AG04449 (cell line): ENCODE measurements at regions not wholly inside any gene's neighbourhood (a gene's known extent, or its start where the extent isn't known, plus 50 kb on each side); places are given as distances from the start of the nearest gene placed in this dataset.
A peak's percentile ranks its signal among the peaks of the same experiment; 100 is the strongest.

Experiments used
- CTCF ChIA-PET: fragments of 350-600 bp; formaldehyde crosslinking; extraction: SDS; loops from one replicate; lab custom pipeline; 2021; ENCODE audit warnings: antibody characterized with exemption; lab: Yijun Ruan, JAX
- POLR2A ChIA-PET: fragments of 400-600, 350-600 bp; formaldehyde crosslinking; extraction: SDS; loops from one replicate; lab custom pipeline; 2020; ENCODE audit warnings: antibody characterized with exemption, inconsistent platforms; lab: Yijun Ruan, JAX
- DNase-seq: peaks from one replicate; pipeline ENCODE4 v3.0.0-alpha.2; 2010; ENCODE audit warnings: low read depth, low spot score
- H3K4me3 ChIP-seq: 2 replicates; pipeline ENCODE4 v1.5.1; 2011; ENCODE audit warnings: low read depth, mild to moderate bottlenecking, control low read depth, low read length
- TF ChIP-seq, protein P1 (sequence below): IDR thresholded peaks from one replicate; pipeline ENCODE4 v1.5.1; 2011; ENCODE audit warnings: mild to moderate bottlenecking, moderate library complexity, low read length, control low read depth, inconsistent platforms; ENCODE audit not compliant: insufficient read depth; ENCODE audit errors: missing control alignments

DNA sequence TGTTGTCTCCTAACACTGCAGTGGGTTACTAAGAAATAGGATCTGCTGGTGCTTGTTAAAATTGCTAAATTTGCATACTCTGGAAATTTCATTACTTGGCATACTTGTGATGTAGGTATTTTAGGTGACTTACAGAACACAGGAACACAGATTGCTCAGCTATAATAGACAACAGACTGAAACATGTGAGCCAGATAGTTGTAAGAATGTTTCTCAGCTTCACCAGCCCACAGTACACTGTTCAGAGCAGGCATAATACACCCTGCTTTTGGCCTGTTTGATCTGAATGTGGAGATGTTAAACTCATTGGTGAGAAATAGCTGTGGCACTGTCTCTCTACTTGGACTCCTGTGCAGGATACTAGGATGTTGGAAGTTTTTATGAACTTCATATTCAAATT is 275.7 kb downstream of the CSNK1G3 start:
- H3K4me3 ChIP-seq, result no peak overlapping the region
- TF ChIP-seq, protein P1, sequence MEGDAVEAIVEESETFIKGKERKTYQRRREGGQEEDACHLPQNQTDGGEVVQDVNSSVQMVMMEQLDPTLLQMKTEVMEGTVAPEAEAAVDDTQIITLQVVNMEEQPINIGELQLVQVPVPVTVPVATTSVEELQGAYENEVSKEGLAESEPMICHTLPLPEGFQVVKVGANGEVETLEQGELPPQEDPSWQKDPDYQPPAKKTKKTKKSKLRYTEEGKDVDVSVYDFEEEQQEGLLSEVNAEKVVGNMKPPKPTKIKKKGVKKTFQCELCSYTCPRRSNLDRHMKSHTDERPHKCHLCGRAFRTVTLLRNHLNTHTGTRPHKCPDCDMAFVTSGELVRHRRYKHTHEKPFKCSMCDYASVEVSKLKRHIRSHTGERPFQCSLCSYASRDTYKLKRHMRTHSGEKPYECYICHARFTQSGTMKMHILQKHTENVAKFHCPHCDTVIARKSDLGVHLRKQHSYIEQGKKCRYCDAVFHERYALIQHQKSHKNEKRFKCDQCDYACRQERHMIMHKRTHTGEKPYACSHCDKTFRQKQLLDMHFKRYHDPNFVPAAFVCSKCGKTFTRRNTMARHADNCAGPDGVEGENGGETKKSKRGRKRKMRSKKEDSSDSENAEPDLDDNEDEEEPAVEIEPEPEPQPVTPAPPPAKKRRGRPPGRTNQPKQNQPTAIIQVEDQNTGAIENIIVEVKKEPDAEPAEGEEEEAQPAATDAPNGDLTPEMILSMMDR, result no peak
- POLR2A ChIA-PET, result no interaction called here
- no peak for DNase-seq
- CTCF ChIA-PET, result interaction anchor here (1.2 to 1.4 kb wide), 2 partner anchors 8 to 117 kb away, joined by 3 read pairs; no protein-coding TSS in a partner anchor

DNA sequence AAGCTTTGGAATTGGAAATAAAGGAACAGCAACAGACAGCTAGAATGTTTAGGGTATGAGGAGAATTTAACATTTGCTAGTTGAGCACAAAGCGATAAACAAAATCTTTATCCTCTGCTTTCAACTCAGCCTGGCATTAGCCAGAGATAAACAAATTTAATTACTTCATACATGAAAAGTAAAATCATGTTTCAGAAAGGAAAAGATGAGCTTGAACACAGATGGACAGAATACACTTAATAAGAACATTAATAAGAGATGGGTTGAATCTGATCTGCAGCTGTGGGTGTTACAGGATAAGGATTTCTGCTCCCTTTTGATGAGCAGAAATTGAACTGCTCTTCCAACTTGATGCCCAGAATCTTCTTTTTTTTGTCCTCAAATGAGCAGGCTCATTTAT is 275.2 kb downstream of the CSNK1G3 start:
- CTCF ChIA-PET, result interaction anchor here (1.0 to 1.4 kb wide), 3 partner anchors 9 to 116 kb away, joined by 3 read pairs; no protein-coding TSS in a partner anchor
- H3K4me3 ChIP-seq, result no peak overlapping the region
- POLR2A ChIA-PET, result no interaction called here
- DNase-seq, result no peak
- TF ChIP-seq, protein P1, result no peak

DNA sequence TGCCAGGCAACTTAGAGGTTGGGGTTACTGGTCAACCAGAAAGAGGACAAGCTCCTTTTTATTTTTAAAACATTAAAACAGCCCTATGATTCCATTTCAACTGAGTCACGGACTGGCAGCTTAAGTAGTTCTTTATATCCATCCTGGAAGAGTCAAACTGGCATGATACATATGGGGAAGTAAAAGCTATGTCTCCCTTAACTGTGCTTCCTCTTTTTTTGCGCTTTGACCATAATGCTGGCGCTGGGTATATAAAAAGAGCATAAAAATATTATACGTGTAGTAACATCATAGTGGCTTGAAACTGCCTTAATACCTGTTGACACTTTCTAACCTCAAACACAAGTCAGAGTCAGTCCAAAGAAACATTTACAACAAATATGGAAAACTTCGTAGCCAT is 274.4 kb downstream of the CSNK1G3 start:
- no peak overlapping the region for H3K4me3 ChIP-seq
- POLR2A ChIA-PET, result interaction anchor here (1.4 kb wide), 1 partner anchor 32 kb away, joined by 3 read pairs; no protein-coding TSS in a partner anchor
- TF ChIP-seq, protein P1, result no peak
- DNase-seq, result no peak
- CTCF ChIA-PET, result interaction anchor here (1.0 to 1.2 kb wide), 2 partner anchors 24 to 29 kb away, joined by 3 read pairs; no protein-coding TSS in a partner anchor

DNA sequence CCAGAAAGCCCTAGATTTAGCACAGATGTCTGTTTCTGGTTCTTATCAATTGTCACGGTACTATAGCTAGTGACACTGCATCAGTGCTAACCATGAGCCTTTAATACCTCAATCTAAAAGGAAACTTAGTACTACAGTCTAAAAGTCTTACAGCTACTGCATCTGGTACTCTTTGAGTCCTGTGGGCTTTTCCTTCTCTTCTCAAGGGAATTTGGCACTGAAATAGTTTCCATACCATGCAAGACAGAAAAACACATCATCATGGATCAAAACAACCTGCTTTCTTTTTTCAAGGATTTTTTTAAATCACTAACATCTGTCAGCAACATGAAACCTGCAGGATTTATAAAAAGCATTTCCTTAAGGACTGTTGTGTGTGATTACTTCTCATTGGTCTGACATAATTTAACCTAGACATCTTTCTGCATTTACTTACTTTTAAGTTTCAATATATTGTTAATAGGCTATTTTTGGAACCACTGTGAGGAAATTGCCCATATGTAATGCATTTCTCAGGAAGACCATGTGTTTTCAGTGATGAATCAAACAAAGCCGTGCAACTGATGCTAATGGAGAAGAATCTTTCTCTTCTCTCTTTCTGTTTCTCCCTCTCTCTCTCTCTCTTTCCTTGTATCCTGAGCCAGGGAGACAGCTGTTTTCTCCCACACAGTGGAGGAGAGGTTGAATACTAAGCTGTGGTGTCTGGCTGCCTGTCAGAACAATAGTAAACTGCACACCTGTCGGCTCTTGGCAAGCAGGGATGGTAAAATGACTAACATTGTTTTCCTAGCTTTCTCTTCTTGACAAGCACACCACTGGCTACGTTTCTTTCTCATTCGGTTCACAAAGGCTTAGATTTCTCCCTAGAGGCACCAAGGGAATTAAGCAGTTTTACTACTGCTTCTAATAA is 273.4 kb downstream of the CSNK1G3 start:
- TF ChIP-seq, protein P1, result no peak
- H3K4me3 ChIP-seq, result peak overlapping the region; percentile 50
- peak; percentile 42 for DNase-seq
- POLR2A ChIA-PET, result interaction anchor here (1.4 kb wide), 1 partner anchor 31 kb away, joined by 3 read pairs; no protein-coding TSS in a partner anchor
- CTCF ChIA-PET, result interaction anchor here (1.2 kb wide), 1 partner anchor 25 kb away, joined by 3 read pairs; no protein-coding TSS in a partner anchor

DNA sequence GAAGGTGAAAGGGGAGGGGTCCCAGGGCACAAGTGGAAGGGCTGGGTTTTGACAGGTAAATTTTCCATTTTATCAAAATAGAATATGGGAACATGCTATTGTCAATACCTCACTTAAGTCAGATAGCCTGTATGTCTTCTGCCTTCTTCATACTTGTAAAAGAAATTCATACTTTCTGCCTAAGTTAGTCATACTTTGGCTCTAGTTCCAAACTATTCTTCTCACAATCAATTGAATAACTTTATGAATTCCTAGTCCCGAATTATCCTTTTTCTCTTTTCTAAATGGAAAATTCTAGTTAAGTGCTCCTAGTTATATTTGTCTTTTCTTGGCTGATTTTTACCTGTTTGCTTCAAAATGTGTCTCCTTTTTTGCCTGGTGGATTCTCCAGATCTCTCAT is 271.4 kb downstream of the CSNK1G3 start:
- CTCF ChIA-PET, result no interaction called here
- POLR2A ChIA-PET, result no interaction called here
- TF ChIP-seq, protein P1, result no peak
- DNase-seq, result no peak
- no peak overlapping the region for H3K4me3 ChIP-seq

DNA sequence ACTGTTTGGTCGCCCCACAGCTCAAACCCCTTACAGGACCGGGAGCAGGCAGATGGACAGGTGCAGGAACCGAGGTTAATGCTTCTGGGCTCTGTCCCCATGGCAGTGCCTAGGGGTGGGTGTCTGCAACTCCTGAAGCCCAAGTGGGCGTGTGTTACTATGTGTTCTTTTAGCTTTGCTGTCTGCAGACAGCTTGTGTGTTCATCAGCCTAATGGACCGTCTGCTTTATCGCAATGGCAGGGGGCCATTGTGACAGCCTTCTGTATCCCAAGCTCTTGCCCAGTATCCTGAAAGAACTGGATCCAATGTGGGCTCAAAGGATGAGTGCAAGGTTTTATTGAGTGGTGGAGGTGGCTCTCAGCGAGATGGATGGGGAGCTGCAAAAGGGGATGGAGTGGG is 266.7 kb downstream of the CSNK1G3 start:
- POLR2A ChIA-PET, result no interaction called here
- TF ChIP-seq, protein P1, result no peak
- H3K4me3 ChIP-seq, result no peak overlapping the region
- CTCF ChIA-PET, result interaction anchor here (1.9 kb wide), 1 partner anchor 76 kb away, joined by 5 read pairs; no protein-coding TSS in a partner anchor
- DNase-seq, result no peak
